ENCODE measurements at regions not wholly inside any gene's neighbourhood (a gene's known extent, or its start where the extent isn't known, plus 50 kb on each side); places are given as distances from the start of the nearest gene placed in this dataset.

DNA sequence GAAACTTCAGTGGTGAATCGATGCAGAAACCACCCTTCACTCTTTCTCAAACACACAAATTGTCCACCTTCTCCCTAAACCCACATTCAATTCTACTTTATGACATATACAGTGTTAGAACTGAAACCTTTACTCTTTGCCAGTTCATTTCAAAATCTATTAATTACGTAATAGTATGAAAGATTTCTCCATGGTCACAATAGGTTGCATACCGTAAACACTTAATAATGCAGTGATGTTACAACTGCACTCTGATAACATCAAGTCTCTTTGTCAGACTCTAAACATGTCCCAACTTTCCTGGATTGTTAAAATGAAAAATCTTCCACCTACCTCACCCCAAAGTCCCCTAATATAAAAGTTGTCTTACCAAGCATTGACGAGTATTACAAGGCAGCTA is 111.8 kb upstream of the PROK2 start:
- no peak for DNase-seq (ENCODE audit: low spot score)

DNA sequence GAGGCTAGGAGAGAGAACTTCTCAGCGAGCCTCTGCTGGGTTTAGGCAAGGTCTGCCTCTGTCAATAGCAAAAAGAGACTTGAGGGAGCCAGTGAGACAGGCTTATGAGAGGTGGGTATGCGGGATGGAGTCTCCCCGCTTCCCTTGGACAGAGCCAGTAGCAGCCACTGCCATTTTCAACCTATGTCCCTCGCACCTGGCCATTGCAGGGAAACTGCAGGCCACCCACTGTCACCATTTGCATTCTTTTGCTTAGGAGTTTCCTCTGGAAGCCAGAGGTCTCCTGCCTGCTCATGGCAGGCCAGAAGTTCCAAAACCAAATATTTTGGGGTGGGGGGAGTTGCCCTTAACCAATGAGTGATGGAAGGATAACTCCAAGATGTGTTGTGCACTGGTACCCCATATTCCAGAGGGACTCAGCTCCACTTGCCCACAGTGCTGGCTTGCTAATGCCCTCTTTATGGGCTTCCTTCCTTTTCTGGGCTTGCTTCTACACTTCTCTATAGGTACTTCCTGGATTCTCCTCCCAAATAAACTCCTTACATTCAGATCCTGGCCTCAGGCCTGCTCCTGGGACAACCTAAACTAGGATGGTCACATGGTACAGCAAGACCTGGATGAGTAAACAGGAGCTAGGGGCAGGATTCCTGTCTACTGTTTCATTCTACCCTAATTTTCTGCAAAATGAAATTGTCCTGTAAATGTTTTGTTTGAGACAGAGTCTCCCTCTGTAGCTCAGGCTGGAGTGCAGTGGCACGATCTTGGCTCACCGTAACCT is 108.9 kb upstream of the PROK2 start:
- no peak for DNase-seq (ENCODE audit: low spot score)

DNA sequence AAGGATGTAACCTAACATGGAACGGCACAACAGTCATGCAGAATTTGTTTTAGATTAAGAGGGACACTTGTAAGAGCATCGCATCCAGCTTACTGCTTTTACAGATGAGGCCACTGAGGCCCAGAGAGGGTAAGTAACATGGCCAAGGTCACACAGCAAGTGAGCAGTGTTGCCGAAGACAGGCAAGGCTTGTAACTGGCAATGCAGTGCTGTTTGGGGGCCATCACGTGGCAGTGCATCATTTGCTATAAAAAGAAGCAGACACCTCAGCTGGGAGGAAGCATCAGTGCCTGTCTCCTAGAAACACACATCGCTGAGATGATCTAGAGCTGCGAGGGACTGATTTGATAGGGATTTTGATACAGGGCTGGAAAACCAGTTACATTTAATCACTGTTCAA is 108.2 kb upstream of the PROK2 start:
- DNase-seq (ENCODE audit: low spot score): no peak

DNA sequence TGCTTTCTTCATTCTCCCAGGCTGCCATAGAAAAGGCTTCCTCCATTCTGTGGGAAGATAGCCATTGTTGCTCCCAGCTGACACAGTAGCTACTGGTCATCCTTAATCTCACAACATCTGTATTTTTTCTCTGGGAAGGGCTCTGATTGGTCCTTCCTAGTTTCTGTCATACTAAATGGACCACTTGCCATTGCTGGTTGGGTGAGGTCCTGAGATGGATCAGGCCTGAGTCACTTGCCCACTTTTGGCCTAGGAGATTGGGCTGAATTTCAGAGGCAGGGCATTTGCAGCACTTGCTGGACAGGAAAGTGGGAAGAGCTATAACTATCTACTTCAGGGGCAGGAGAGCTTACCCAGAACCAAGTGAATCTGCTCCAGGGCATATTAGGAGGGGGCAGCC is 106.5 kb upstream of the PROK2 start:
- DNase-seq (ENCODE audit: low spot score): no peak

DNA sequence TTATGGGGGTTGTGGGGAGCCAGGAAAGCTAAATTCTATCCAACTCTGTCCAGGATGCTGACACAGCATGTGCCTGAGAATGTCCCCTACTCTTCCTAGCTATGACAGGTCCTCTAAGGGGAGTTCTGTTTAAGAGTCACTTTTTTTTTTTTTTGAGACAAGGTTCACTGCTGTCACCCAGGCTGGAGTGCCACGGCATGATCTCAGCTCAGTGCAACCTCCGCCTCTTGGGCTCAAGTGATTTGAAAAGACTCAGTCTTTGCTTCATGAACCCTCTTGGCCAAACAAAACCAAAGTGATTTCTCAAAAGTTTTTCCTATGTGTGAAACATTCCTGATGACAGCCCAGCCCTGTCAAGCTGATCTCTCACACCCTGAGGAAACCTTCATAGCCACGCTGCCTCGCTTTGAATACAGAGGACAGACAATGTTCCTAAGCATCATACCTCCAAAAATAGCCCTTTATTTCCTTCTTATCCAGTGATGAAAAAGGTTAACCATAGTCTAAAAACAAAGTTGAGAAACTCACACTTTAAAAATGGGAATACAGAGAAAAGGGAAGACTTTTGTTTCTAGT is 105.5 kb upstream of the PROK2 start:
- DNase-seq (ENCODE audit: low spot score): no peak

DNA sequence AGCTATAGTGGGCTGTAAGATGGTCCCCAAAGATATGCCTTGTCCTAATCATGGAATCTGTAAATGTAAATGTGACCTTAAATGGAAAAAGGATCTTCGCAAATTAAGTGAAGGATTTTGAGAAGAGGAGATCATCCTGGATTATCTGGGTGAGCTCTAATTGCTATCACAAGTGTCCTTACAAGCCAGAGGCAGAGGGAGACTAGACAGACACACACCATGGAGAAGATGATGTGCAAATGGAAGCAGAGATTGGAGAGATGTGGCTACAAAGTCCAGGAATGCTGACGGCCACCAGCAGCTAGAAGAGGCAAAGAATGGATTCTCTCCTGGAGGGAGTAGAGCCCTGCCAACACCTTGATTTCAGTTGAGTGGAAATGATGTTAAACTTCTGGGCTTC is 102.3 kb upstream of the PROK2 start:
- DNase-seq (ENCODE audit: low spot score): no peak

DNA sequence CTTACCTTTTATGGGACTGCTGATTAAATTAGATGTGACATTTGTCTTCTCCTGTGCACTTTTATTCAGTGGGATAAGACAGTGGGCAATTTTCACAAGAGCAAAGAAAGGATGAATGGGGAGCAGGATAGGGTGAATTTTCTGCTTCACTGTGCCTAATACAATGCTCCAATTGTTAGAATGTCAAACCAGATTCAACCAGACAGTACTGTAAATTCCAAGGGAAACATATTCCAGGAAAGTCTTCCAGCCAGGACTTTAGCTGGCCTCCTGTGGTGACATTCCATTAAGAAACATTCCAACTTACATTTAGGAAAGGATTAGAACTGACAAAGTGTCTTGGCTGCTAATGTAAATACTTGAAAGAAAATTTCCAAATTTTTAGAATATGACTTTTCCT is 100.1 kb upstream of the PROK2 start:
- no peak for DNase-seq (ENCODE audit: low spot score)

DNA sequence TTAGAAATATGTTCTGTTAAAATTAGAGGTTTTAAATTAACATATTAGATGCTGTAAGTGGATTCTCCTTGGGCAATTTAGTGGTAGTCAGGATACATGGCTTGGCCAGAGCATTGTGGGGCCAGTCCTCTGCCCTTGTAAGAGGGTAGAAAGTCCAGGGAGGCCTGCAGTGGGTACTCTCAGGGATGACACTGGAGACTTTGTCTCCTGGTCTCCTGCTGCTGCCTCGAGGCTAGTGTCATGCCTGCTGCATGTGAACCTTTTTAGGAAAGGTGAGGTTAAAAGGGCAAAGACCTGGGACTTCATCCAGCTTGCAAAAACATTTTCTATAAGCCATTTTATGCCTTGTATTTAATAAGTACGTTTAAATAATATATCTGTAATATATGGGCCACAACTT is 96.8 kb upstream of the PROK2 start:
- DNase-seq (ENCODE audit: low spot score): no peak

DNA sequence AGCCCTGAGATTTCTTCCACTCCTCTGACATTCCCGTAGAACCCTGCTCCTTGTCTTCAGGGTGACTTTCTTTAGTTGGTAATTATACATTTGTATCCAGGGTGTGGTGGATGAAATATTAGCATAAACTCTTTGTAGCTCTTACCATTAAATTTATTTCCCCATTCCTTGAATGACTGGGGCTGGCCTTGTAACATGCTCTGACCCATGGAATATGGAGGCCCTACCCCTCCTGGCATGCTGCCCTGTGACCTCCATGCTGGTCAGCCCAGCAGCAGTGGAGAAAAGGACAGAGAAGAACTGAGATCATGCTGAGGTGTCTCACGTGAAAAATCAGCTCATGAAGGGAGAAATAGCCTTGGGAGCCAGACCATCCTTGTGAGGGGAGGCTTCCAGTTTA is 96.1 kb upstream of the PROK2 start:
- DNase-seq (ENCODE audit: low spot score): no peak

DNA sequence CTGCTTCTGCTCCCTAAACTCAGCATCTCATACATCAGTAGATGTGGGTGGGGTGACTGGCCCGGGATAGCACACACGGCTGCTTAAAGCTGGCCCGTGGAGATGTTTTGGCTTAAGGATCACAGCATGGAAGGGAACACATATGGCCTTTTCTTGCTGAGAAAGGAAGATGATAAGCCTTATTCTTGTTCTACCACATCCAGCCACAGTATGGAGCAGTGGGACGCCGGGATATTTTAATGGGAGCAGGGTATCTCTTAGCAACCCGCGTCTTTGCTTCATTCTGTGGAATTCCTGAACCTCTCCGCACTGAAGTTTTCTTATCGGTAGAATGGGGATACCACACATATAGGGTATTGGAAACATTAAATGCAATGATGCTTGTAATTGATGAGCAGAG is 94.1 kb upstream of the PROK2 start:
- DNase-seq (ENCODE audit: low spot score): no peak

DNA sequence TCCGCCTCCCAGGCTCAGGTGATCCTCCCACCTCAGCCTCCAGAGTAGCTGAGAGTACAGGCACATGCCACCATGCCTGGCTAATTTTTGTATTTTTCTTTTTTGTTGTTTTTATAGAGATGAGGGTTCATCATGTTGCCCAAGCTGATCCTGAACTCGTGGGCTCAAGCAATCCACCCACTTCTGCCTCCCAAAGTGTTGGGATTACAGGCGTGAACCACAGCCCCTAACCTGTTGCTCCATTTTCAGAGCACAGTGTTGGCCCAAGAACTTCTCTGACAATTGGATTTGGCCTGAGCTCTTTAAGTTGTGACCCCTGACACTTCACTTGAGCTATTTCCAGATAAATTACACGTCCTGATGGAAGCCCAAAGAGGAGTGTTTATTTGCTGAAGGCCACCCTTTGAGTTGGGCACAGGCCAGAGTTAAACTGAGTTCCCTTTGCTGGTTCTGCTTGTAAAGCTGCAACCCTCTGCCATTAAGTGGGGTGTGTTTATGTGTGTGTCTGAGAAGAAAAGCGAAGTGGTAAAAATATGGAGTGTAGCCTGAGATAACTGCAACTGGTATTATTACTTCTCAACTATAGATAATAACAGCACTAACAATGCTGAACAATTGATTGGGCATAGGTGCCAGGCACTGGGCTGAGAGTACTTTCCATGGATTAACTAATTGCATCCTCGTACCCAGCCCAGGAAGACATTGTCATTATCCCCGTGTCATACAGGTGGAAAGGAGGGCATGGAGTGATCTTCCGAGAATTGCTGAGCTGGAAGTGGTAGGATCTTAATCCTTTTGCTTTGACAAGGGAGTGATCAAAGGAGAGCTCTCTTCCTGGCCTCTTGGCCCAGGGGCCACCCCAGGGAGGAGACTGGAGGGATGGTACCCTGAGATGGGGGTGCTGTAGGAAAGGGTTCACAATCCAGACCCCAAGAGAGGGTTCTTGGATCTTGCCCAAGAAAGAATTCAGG is 91.5 kb upstream of the PROK2 start:
- DNase-seq (ENCODE audit: low spot score): no peak

DNA sequence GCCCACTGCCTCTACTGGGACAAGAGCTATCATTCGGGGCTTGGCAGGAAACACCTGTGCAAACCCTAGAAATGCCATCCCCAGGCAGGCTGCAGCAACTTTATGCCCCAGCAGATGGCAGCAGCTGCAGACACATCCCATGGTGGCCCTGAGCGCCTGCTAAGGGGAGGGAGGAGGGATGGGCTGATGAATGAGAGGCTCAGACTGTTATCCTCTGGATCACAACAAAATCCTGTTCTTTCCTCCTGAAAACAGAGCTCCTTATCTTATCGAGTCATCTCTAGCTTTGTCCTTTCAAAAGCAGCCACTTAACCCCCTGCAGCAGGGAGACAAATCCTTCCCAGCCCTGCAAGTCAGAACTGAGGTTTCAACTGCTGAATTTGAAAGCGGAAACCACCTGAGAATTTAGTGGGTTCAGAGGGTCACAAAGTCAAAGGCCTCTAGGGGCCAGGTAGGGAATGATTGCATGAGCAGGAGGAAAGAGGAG is 90.6 kb upstream of the PROK2 start:
- peak; percentile 57 for DNase-seq (ENCODE audit: low spot score)

DNA sequence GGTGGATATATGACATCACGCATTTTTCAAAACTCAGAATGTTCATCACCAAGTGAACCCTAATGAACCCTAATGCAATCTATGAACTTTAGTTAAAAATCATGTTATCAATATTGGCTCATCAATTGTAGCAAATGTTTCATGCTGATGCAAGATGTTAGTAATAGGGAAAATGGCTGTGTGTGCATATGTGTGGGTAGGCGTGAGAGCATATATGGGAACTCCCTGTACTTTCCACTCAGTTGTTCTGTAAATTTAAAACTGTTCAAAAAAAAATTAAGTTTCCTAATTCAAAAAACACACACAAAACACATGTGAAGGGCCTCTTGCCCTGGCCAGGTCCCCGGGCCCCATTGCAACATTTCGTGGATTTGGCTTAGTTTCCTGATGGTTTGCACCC is 89.7 kb upstream of the PROK2 start:
- no peak for DNase-seq (ENCODE audit: low spot score)

DNA sequence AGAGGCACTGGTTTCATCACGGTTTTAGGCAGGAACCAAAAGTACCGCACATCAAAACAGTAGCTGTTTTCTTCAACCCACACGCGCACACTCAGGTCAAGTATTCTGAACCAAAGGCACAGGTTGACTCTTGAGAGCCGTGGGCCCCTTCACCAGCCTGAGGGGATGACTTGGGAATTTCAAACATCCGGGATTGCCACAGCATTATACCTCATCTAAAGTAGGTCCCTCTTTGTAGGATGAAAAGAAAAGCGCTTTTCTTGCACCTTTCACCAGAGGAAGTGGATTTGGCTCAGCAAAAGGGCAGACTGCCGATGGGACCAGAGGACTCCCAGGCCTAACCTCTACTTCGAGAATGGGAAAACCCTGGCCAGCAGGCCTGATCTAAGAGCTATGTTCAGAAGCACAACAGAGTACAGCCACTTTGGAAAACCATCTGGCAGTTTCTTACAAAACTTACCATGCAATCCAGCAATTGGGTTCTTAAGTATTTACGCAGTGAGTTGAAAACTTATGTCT is 88.2 kb upstream of the PROK2 start:
- peak; percentile 5 for DNase-seq (ENCODE audit: low spot score)

DNA sequence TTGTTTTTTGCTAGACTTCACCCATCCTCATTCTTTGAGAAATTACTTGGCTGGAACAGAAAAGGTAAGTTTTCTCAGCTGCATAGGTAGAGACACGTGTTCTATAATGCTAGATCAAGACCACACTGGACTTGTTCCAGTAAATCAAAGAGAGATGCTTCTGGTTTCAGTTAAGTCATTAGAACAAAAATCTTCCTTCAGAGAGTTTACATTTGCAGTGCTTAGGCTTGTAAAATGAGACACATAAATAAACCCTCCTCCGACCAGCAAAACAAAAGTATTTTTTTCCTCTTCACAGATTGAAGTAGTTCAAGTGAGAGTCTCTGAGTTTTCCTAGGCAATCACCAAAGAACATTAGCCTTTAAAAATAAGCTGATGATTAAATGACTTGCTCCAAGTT is 87.3 kb upstream of the PROK2 start:
- DNase-seq (ENCODE audit: low spot score): peak; percentile 21

DNA sequence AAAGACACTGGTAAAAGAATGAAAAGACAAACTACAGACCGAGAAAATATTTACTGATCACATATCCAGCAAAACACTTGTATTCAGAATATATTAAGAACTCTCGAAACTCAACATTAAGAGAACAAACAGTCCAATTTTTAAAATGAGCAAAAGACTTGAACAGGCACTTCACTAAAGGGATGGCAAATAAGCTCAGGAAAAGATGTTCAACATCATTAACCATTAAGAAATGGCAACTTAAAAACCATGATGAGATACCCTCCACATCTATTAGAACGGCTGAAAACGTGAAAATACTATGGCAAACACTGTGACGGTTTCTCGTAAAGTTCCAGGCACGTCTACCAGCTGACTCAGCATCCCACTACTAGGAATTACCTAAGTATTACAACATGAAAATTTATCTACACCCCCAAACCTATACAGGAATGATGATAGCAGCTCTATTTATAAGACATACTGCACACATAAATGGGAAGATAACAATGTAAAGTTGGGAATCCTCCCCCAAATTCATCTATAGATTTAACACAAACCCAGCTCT is 86.1 kb upstream of the PROK2 start:
- no peak for DNase-seq (ENCODE audit: low spot score)

DNA sequence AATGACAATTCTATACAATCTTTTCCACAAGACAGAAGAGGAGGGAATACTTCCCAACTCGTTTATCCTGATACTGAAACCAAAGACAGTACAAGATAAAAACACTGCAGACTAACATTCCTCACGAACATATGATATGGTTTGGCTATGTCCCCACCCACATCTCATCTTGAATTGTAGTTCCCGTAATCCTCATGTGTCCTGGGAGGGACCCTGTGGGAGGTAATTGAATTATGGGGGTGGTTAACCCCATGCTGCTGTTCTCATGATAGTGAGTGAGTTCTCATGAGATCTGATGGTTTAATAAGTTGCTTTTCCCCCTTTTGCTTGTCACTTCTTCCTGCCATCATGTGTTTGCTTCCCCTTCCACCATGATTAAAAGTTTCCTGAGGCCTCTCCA is 83.9 kb upstream of the PROK2 start:
- DNase-seq (ENCODE audit: low spot score): no peak

DNA sequence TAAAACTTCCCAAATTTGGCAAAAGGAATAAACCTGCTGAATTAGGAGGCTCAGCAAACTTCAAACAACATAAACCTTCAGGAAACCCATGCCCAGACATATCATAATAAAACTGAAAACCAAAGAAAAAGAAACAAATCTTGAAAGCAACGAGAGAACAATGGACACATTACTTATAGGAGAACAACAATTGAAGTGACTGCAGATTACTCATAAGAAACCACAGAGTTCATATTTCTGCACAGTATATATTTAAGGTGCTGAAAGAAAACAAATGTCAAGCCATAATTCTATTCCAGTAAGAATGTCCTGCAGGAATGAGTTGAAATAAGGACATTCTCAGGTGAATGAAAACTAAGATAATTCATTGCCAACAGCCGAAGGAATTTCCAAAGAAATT is 80.8 kb upstream of the PROK2 start:
- DNase-seq (ENCODE audit: low spot score): no peak

DNA sequence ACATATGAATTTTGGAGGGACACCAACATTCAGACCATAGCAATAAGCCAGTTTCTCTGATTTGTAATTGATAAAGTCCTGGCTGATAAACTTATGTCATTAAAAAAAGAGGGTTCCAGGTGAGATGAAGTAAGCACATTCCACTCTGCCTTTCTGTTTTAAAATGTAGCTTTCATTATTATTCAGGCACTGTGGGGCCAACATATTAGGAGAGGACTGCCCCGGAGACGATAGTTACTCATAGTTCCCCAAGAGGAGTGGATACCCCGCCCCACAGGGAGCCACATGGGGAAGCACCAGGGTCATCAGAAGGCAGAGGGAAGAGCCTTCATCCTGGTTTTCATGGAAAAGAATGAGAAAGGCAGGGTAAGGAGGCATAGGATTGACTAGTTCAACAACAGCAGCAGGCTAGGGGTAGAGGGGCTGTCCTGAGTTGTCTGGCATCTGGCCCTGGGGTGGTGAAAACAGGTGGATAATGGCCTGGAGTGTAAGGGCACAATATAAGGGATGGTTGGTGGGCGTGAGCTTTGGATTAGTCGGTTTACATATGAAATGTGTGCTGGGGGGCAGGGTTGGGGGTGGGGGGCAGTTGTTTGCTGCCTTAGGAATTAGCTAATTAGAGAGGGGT is 78.7 kb upstream of the PROK2 start:
- DNase-seq (ENCODE audit: low spot score): no peak

DNA sequence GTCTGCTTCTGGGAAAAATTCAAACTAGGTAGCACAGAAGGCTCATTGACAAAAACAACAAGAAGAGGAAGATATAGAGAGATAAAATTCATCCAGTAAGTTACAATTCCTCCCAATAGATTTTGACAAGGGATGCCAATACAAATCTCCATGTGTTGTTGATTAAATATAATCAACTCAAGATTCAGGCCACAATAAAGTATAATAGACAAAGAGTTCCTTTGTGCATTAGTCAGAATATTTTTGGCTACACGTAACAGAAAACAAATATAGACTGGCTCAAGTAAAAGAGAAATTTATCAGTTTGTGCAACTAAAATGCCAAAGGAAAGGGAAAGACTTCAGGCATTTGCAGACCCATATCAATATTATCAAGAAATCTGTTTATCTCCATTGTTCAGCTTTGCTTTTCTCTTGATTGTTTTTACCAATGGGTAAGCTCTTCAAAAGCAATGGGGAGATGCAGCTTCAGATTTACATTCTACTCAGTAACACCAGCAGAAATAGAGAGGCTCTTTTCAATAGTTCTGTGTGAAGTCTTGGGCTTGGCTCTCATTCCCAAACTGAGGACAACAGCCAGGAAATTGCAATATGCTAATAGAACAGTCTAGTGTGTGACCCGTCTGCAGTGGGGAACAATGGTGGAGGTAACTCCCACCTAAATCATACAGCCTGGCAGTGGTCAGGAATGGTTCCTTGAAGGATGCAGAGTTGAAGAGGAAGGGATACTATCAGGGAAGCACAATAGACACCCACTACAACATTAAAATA is 77.6 kb upstream of the PROK2 start:
- DNase-seq (ENCODE audit: low spot score): no peak

DNA sequence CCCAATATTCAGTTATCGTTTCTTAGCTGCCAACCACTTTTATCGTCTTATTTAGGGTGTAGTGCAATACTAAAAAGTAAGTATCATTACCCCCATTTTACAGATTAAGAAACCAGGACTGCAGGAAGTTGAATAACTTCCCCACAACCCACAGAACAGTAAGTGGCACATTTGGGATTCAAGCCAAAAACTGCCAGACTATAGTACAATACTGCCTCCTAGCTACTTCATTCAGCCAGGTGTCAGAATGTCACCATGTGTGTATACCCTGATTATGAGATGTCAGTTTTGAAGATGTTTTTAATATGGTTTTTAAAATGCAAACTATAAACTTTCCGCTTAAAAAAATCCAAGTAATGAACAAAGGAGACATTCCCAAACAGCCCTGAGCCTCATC is 74.2 kb upstream of the PROK2 start:
- DNase-seq (ENCODE audit: low spot score): peak; percentile 37

All from H4 (cell line).